Neural crest cell (in vitro differentiated cells): ENCODE measurements at regions not wholly inside any gene's neighbourhood (a gene's known extent, or its start where the extent isn't known, plus 50 kb on each side); places are given as distances from the start of the nearest gene placed in this dataset.
"Not testable (repeated sequence)": the region's sequence is repeated elsewhere in the genome, so short reads cannot be mapped to it uniquely, and the experiment has no call there.

Experiments used
- DNase-seq: peaks from one replicate; pipeline ENCODE4 v3.0.0; 2021; ENCODE audit warnings: low read depth, mixed read lengths, low spot score
- H3K27ac Mint-ChIP-seq: one replicate; pipeline ENCODE4 v1.8.0; 2021; ENCODE audit warnings: mild to moderate bottlenecking, mixed read lengths; ENCODE audit not compliant: unreplicated experiment
- H3K27me3 Mint-ChIP-seq: 2 replicates; pipeline ENCODE4 v1.8.0; 2021; ENCODE audit warnings: low read depth, mild to moderate bottlenecking, mixed read lengths
- H3K36me3 Mint-ChIP-seq: 2 replicates; pipeline ENCODE4 v1.8.0; 2021; ENCODE audit warnings: low read depth, mild to moderate bottlenecking, mixed read lengths
- H3K4me1 Mint-ChIP-seq: 2 replicates; pipeline ENCODE4 v1.8.0; 2021; ENCODE audit warnings: mixed read lengths
- H3K4me3 Mint-ChIP-seq: one replicate; pipeline ENCODE4 v1.8.0; 2021; ENCODE audit warnings: mild to moderate bottlenecking, mixed read lengths
- H3K9me3 Mint-ChIP-seq: 2 replicates; pipeline ENCODE4 v1.8.0; 2021; ENCODE audit warnings: mixed read lengths
- CTCF ChIP-seq: fragments of 200-600 bp; sonication (generic); conservative IDR thresholded peaks from 2 replicates; pipeline ENCODE4 v1.5.0; 2021; ENCODE audit warnings: antibody characterized with exemption, mild to moderate bottlenecking

DNA sequence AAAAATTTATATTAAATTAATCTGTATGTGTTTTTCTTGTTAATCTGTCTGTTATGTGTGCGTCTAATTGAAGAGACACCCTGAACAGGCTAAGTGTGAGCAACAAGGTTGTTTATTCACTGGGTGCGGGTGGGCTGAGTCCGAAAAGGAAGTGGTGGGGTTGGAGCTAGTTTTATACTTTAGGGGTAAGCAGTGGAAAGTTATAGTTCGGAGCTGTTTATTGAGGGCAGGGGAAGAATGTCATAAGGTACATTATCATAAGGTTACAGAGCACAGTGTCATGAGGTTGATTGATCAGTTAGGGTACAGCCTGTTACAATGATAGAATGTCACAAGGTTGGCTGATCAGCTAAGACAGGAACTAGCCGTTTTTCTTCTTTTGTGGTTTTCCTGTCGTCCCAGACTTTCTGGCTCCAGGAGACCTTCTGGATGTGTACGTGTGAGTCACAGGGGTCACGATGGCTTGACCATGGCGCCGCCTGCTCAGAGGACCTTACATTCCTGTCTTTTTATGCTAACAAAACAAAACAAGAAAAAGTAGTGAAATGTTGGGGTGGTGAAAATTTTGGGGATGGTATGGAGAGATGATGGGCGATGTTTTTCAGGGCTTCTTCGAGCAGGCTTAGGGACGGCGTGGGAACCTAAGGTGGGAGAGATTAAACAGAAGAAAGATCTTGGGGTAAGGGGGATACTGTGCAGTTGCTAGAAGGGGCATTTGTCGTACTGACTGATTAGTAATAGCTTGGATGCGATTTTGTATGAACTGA is 754.0 kb upstream of the ADGRB3 start:
- Mint-ChIP-seq H3K36me3 (no peaks in the 10 kb centered on the region), H3K27ac (no peak overlapping the region), H3K9me3 (no peaks in the 10 kb centered on the region), H3K4me3 (no peak overlapping the region), H3K4me1 (no peaks in the 10 kb centered on the region), H3K27me3 (no peaks in the 10 kb centered on the region)
- DNase-seq, result no peak
- no peak for TF ChIP-seq CTCF

- H3K9me3 Mint-ChIP-seq, DNase-seq, H3K27me3 Mint-ChIP-seq, H3K4me1 Mint-ChIP-seq, H3K27ac Mint-ChIP-seq, H3K36me3 Mint-ChIP-seq, H3K4me3 Mint-ChIP-seq: not testable (repeated sequence)
These were observed 754.7 kb upstream of the ADGRB3 start for GRCh38 chr6:67880343-67880742.

GRCh38 chr6:67879928-67880327 is 755.2 kb upstream of the ADGRB3 start:
- H3K4me3 Mint-ChIP-seq, H3K27me3 Mint-ChIP-seq, DNase-seq, H3K4me1 Mint-ChIP-seq, H3K9me3 Mint-ChIP-seq, H3K36me3 Mint-ChIP-seq, H3K27ac Mint-ChIP-seq: not testable (repeated sequence)

- not testable (repeated sequence) for H3K27me3 Mint-ChIP-seq, H3K36me3 Mint-ChIP-seq, DNase-seq, H3K9me3 Mint-ChIP-seq, H3K27ac Mint-ChIP-seq, H3K4me3 Mint-ChIP-seq, H3K4me1 Mint-ChIP-seq
These were observed 755.8 kb upstream of the ADGRB3 start for GRCh38 chr6:67879105-67879904.

DNA sequence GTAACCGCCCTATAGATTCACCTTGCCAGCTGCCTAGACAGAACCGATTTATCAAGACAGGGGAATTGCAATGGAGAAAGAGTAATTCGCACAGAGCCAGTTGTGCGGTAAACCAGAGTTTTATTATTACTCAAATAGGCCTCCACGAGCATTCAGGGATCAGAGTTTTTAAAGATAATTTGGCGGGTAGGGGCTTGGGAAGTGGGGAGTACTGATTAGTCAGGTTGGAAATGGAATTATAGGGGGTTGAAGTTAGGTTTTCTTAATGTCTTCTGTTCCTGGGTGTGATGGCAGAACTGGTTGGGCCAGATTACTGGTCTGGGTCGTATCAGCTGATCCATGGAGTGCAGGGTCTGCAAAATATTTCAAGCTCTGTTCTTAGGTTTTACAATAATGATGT is 756.9 kb upstream of the ADGRB3 start:
- not testable (repeated sequence) for H3K27me3 Mint-ChIP-seq, DNase-seq, H3K4me3 Mint-ChIP-seq, H3K4me1 Mint-ChIP-seq, H3K9me3 Mint-ChIP-seq, H3K27ac Mint-ChIP-seq, H3K36me3 Mint-ChIP-seq

- Mint-ChIP-seq H3K27me3 (no peaks in the 10 kb centered on the region), H3K36me3 (no peaks in the 10 kb centered on the region), H3K4me1 (no peaks in the 10 kb centered on the region), H3K4me3 (no peak overlapping the region), H3K9me3 (peaks cover 8% of the 10 kb centered on the region), H3K27ac (no peak overlapping the region)
- no peak for DNase-seq
- TF ChIP-seq CTCF, result no peak
These were observed 757.8 kb upstream of the ADGRB3 start for GRCh38 chr6:67877288-67877687.

DNA sequence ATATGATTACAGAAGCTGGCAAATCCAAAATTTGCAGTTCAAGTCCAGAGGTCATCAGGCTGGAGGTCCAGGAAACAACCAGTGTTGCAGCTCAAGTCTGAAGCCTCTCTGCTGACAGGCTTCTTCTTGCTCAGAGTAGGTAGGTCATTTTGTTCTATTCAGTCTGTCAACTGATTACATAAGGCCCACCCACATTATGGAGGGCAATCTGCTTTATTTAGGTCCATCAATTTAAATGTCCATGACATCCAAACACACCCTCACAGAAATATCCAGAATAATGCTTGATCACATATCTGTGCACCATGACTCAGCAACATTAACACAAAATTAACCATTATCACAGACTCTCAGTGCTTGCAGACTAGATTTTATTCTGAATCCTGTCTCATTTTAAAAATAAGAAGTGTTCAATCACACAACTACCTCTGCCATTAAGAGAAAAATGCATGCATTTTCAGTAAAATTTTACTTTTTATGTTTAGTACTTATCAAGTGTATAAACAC is 759.2 kb upstream of the ADGRB3 start:
- Mint-ChIP-seq H3K4me3 (no peak overlapping the region), H3K36me3 (no peaks in the 10 kb centered on the region), H3K4me1 (no peaks in the 10 kb centered on the region), H3K27ac (no peak overlapping the region), H3K27me3 (no peaks in the 10 kb centered on the region), H3K9me3 (peaks cover 8% of the 10 kb centered on the region)
- TF ChIP-seq CTCF, result no peak
- no peak for DNase-seq
